ENCODE measurements at regions not wholly inside any gene's neighbourhood (a gene's known extent, or its start where the extent isn't known, plus 50 kb on each side); places are given as distances from the start of the nearest gene placed in this dataset.
A peak's percentile ranks its signal among the peaks of the same experiment; 100 is the strongest.
"Not testable (repeated sequence)": the region's sequence is repeated elsewhere in the genome, so short reads cannot be mapped to it uniquely, and the experiment has no call there.

GRCh38 chr17:63019138-63019873 is 53.3 kb downstream of the TANC2 start:
- DNase-seq: no peak

GRCh38 chr17:63022567-63022966 is 56.5 kb downstream of the TANC2 start:
- no peak for DNase-seq

GRCh38 chr17:63023049-63023448 is 57.0 kb downstream of the TANC2 start:
- DNase-seq: no peak

GRCh38 chr17:63024201-63024600 is 58.2 kb downstream of the TANC2 start:
- DNase-seq: no peak

- no peak for DNase-seq
Observed at GRCh38 chr17:63024716-63025115, 58.7 kb downstream of the TANC2 start.

GRCh38 chr17:63025637-63026036 is 59.6 kb downstream of the TANC2 start:
- DNase-seq: not testable (repeated sequence)

GRCh38 chr17:63029541-63029940 is 63.5 kb downstream of the TANC2 start:
- DNase-seq: no peak

GRCh38 chr17:63032142-63032541 is 66.1 kb downstream of the TANC2 start:
- no peak for DNase-seq

GRCh38 chr17:63033142-63033541 is 67.1 kb downstream of the TANC2 start:
- DNase-seq: no peak

GRCh38 chr17:63035271-63035670 is 69.2 kb downstream of the TANC2 start:
- no peak for DNase-seq

GRCh38 chr17:63035695-63036094 is 69.7 kb downstream of the TANC2 start:
- DNase-seq: no peak

GRCh38 chr17:63039342-63039741 is 73.3 kb downstream of the TANC2 start:
- DNase-seq: no peak

- no peak for DNase-seq
Observed at GRCh38 chr17:63039899-63040602, 74.0 kb downstream of the TANC2 start.

- no peak for DNase-seq
Observed at GRCh38 chr17:63040816-63041215, 74.8 kb downstream of the TANC2 start.

- no peak for DNase-seq
Observed at GRCh38 chr17:63041251-63041650, 75.2 kb downstream of the TANC2 start.

GRCh38 chr17:63041722-63042121 is 75.7 kb downstream of the TANC2 start:
- DNase-seq: no peak

GRCh38 chr17:63042256-63042812 is 76.3 kb downstream of the TANC2 start:
- no peak for DNase-seq

GRCh38 chr17:63057560-63057959 is 91.5 kb downstream of the TANC2 start:
- DNase-seq: not testable (repeated sequence)

GRCh38 chr17:63066158-63066813 is 100.3 kb downstream of the TANC2 start:
- no peak for DNase-seq

GRCh38 chr17:63069245-63069644 is 103.2 kb downstream of the TANC2 start:
- DNase-seq: no peak

- DNase-seq: no peak
Observed at GRCh38 chr17:63070031-63070430, 104.0 kb downstream of the TANC2 start.

- peak; percentile 26 for DNase-seq
Observed at GRCh38 chr17:63071797-63072196, 105.8 kb downstream of the TANC2 start.

GRCh38 chr17:63075969-63076368 is 109.9 kb downstream of the TANC2 start:
- peak; percentile 66 for DNase-seq

- no peak for DNase-seq
Observed at GRCh38 chr17:63078707-63079106, 112.7 kb downstream of the TANC2 start.

All from suppressor macrophage treated with lipopolysaccharide for 4 hours (primary cell).